MM.1S (cell line): ENCODE measurements at regions not wholly inside any gene's neighbourhood (a gene's known extent, or its start where the extent isn't known, plus 50 kb on each side); places are given as distances from the start of the nearest gene placed in this dataset.

Source experiments
- EZH2 ChIP-seq: fragments of 300-600 bp; sonication (generic); optimal IDR thresholded peaks from 2 replicates; pipeline ENCODE3; 2017; ENCODE audit warnings: low read depth, mild to moderate bottlenecking, antibody characterized with exemption, low read length, mixed read lengths
- EZH2phosphoT487 ChIP-seq: fragments of 300-600 bp; sonication (generic); IDR thresholded peaks from 2 replicates; pipeline ENCODE4 v1.6.1; 2018; ENCODE audit warnings: antibody characterized with exemption, low read length
- TF ChIP-seq, protein P1 (sequence below): fragments of 300-600 bp; sonication (generic); IDR thresholded peaks from 2 replicates; pipeline ENCODE4 v1.5.1; 2016; ENCODE audit warnings: antibody characterized with exemption, low read length, mixed read lengths

DNA sequence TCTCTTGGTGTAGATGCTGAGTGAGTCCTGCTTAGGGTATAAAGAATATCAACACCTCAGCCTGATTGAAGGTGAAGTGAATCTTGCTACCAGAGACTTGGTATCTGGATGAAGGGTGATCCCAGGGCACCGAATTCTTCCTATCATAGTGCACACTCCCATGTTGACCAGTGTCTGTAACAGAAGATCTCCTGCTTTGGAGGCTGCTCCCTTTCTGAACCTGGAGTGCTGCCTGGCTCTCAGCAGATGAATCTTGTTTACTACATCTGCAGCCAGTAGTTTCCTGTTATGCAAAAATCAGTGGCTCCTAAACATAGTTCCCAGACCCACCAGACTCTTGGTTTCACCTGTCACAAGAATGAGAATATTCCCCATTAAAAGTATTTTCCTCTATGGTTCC is 191.7 kb upstream of the GK2 start:
- TF ChIP-seq, protein P1, sequence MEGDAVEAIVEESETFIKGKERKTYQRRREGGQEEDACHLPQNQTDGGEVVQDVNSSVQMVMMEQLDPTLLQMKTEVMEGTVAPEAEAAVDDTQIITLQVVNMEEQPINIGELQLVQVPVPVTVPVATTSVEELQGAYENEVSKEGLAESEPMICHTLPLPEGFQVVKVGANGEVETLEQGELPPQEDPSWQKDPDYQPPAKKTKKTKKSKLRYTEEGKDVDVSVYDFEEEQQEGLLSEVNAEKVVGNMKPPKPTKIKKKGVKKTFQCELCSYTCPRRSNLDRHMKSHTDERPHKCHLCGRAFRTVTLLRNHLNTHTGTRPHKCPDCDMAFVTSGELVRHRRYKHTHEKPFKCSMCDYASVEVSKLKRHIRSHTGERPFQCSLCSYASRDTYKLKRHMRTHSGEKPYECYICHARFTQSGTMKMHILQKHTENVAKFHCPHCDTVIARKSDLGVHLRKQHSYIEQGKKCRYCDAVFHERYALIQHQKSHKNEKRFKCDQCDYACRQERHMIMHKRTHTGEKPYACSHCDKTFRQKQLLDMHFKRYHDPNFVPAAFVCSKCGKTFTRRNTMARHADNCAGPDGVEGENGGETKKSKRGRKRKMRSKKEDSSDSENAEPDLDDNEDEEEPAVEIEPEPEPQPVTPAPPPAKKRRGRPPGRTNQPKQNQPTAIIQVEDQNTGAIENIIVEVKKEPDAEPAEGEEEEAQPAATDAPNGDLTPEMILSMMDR, result no peak
- TF ChIP-seq EZH2phosphoT487 (no peak), EZH2 (no peak)
